Small intestine (tissue), 7 donors: ENCODE measurements at regions not wholly inside any gene's neighbourhood (a gene's known extent, or its start where the extent isn't known, plus 50 kb on each side); places are given as distances from the start of the nearest gene placed in this dataset.
"Not testable (repeated sequence)": the region's sequence is repeated elsewhere in the genome, so short reads cannot be mapped to it uniquely, and the experiment has no call there.

ENCODE experiments used
- DNase-seq, 2 donors: peaks; one replicate each; pipeline versions ENCODE4 v3.0.0 to v3.0.0-alpha.2; 2013
- FAIRE-seq: peaks from 2 replicates; lab custom pipeline; 2012; peaks lifted over from hg19 to GRCh38; lab: Jason Lieb, UNC
- H3K27ac ChIP-seq, 3 donors: one replicate each; pipeline ENCODE4 v1.5.1; 2013; ENCODE audit warnings: low read length in 2 of 3, mild to moderate bottlenecking in 2 of 3, control low read depth in 1 of 3, inconsistent platforms in 1 of 3, low read depth in 1 of 3, moderate library complexity in 1 of 3
- H3K27me3 ChIP-seq, 3 donors: one replicate each; pipeline ENCODE4 v1.6.1; 2013; ENCODE audit warnings: low read length in 3 of 3, inconsistent platforms in 1 of 3; ENCODE audit not compliant: control insufficient read depth in 3 of 3, insufficient read depth in 3 of 3
- H3K36me3 ChIP-seq, 3 donors: one replicate each; pipeline ENCODE4 v1.6.1; 2013; ENCODE audit warnings: low read length in 3 of 3, inconsistent platforms in 1 of 3, low read depth in 1 of 3, mild to moderate bottlenecking in 1 of 3, moderate library complexity in 1 of 3; ENCODE audit not compliant: control insufficient read depth in 3 of 3, insufficient read depth in 2 of 3
- H3K4me1 ChIP-seq, 3 donors: one replicate each; pipeline ENCODE4 v1.6.1; 2013; ENCODE audit warnings: low read length in 2 of 3, inconsistent platforms in 1 of 3, low read depth in 1 of 3, mild to moderate bottlenecking in 1 of 3, moderate library complexity in 1 of 3; ENCODE audit not compliant: control insufficient read depth in 3 of 3, insufficient read depth in 2 of 3
- H3K4me3 ChIP-seq, 3 donors: one replicate each; pipeline ENCODE4 v1.5.1; 2013; ENCODE audit warnings: low read length in 3 of 3, control low read depth in 1 of 3, inconsistent platforms in 1 of 3, low read depth in 1 of 3, mild to moderate bottlenecking in 1 of 3, moderate library complexity in 1 of 3
- H3K9me3 ChIP-seq, 2 donors: one replicate each; pipeline ENCODE4 v1.6.1; 2013; ENCODE audit warnings: low read depth in 1 of 2, low read length in 1 of 2; ENCODE audit not compliant: control insufficient read depth in 2 of 2, insufficient read depth in 1 of 2
- WGBS, 3 donors: extraction: QIAGEN DNeasy Blood & Tissue Kit; methylation state at CpG; one replicate each; pipeline ENCODE4 v1.1.7; 2013; 5-methylcytosine and 5-hydroxymethylcytosine counted together
- donor health status: healthy with polysubstance abuse.
- donor health status: control.
- donor health status: control.
- donor health status: Bipolar disorder and iron deficiency.
- donor health status: healthy.

GRCh38 chr22:48923165-48923865 lies 904.4 kb downstream of the BRD1 start:
- Histone ChIP-seq H3K4me3 (no peak overlapping the region), H3K27me3 (peaks cover 0 to 5% (median 0%) of the 10 kb centered on the region in 3 donors), H3K27ac (no peak overlapping the region), H3K36me3 (no peaks in the 10 kb centered on the region), H3K9me3 (no peaks in the 10 kb centered on the region), H3K4me1 (no peaks in the 10 kb centered on the region)
- DNase-seq (no peak), FAIRE-seq (no peak)
- 77 to 83% (median 83%) methylated on average over 14 of the region's 14 CpGs for WGBS, 3 donors

GRCh38 chr22:48921411-48921903 lies 906.2 kb downstream of the BRD1 start:
- Histone ChIP-seq H3K4me1 (no peaks in the 10 kb centered on the region), H3K36me3 (no peaks in the 10 kb centered on the region), H3K27me3 (peaks cover 0 to 2% (median 0%) of the 10 kb centered on the region in 3 donors), H3K4me3 (no peak overlapping the region), H3K27ac (no peak overlapping the region), H3K9me3 (no peaks in the 10 kb centered on the region)
- WGBS, 3 donors = 80 to 85% (median 81%) methylated on average over 13 of the region's 13 CpGs
- FAIRE-seq (no peak), DNase-seq (no peak)

DNA sequence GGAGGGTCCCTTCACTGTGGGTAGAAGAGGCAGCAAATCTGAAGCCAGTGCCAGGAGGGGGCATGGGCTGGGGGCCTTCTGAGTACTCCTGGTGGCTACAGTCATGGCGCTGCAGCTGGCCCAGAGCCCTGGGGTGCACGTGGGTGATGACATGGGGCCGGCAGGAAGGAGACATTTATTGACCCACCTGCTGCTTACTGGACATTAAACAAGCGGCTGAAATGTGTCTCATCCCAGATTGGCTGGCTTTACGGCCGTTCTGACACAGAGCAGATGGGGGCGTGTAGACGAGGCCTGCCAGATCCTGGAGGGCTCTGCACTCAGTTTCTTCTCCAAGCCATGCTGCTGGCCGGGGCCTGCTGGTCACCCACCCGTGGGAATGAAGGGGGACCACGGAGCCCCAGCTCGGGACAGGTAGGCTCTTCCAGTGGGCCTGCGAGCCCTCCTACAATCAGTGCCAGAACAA lies 906.9 kb downstream of the BRD1 start:
- FAIRE-seq (no peak), DNase-seq (no peak)
- Histone ChIP-seq H3K4me3 (no peak overlapping the region), H3K27ac (no peak overlapping the region), H3K9me3 (no peaks in the 10 kb centered on the region), H3K36me3 (no peaks in the 10 kb centered on the region), H3K4me1 (no peaks in the 10 kb centered on the region), H3K27me3 (peaks cover 0 to 2% (median 0%) of the 10 kb centered on the region in 3 donors)
- 50 to 57% (median 52%) methylated on average over 13 of the region's 13 CpGs for WGBS, 3 donors

DNA sequence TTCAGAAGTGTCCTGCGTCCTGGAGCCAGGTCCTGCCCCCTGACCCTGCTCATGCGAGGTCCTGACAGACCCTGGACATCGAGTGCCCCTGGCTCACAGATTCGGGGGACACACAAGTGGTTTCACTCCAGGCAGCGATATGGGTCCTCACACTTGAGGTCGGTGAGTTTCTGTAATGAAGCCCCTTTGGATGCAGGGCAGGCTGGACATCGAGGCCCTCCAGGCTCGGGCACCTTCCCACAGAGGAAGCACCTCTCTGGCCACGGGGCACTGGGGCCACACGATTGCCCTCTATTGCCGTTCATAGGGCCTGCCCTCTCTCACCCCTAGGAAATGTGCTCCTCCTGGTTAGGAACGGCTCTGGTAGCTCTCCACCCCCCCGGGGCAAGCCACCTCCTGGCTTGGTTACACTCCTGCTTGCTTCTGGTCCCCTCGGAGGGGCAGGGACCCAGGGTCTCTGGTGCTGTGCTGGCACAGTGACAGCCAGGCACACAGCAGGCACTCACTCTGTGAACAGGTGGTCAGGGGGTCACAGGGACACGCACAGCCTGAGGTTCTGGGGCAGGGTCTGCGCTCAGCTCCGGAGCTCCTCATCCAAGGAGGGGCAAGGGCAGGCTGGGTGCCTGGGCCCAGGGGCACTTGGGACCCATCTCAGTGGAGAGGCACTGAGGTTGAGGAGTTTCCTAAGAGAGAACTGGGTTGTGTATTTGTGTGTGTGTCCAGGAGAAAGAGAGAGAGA lies 907.7 kb downstream of the BRD1 start:
- Histone ChIP-seq H3K9me3 (no peaks in the 10 kb centered on the region), H3K4me1 (no peaks in the 10 kb centered on the region), H3K27me3 (peaks cover 0 to 2% (median 0%) of the 10 kb centered on the region in 3 donors), H3K36me3 (no peaks in the 10 kb centered on the region), H3K4me3 (no peak overlapping the region), H3K27ac (no peak overlapping the region)
- 74 to 79% (median 74%) methylated on average over 17 of the region's 17 CpGs for WGBS, 3 donors
- FAIRE-seq (no peak), DNase-seq (no peak)

DNA sequence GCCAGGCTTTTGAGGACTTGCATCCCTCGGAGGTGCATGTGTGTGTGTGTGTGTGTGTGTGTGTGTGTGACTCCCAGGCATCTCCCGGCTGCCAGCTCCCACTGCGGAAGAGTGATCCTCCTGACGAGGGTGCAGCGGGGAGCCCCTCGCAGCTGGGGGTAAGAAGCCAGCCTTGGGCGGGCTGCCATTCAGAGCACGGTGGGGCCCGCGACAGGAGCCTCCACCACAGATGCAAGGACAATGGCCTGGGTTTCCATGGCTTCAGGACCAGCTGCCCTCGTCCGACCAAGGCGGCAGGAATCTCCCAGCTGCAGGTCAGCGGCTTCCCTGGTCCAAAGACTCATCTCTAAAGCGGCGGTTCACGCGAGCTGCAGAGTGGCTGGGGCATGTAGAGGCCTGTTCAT lies 908.5 kb downstream of the BRD1 start:
- no peak overlapping the region for H3K4me3 ChIP-seq
- H3K4me1 ChIP-seq = no peaks in the 10 kb centered on the region
- no peaks in the 10 kb centered on the region for H3K36me3 ChIP-seq
- H3K27me3 ChIP-seq = peaks cover 0 to 2% (median 0%) of the 10 kb centered on the region in 3 donors
- no peak for FAIRE-seq
- no peak overlapping the region for H3K27ac ChIP-seq
- no peaks in the 10 kb centered on the region for H3K9me3 ChIP-seq
- no peak for DNase-seq
- 72 to 81% (median 79%) methylated on average over 18 of the region's 18 CpGs for WGBS, 3 donors

GRCh38 chr22:48918585-48919186 lies 909.0 kb downstream of the BRD1 start:
- Histone ChIP-seq H3K9me3 (no peaks in the 10 kb centered on the region), H3K27me3 (peaks cover 0 to 2% (median 0%) of the 10 kb centered on the region in 3 donors), H3K36me3 (no peaks in the 10 kb centered on the region), H3K4me3 (no peak overlapping the region), H3K4me1 (no peaks in the 10 kb centered on the region), H3K27ac (no peak overlapping the region)
- DNase-seq (no peak), FAIRE-seq (no peak)
- 45 to 52% (median 50%) methylated on average over 7 of the region's 7 CpGs for WGBS, 3 donors

DNA sequence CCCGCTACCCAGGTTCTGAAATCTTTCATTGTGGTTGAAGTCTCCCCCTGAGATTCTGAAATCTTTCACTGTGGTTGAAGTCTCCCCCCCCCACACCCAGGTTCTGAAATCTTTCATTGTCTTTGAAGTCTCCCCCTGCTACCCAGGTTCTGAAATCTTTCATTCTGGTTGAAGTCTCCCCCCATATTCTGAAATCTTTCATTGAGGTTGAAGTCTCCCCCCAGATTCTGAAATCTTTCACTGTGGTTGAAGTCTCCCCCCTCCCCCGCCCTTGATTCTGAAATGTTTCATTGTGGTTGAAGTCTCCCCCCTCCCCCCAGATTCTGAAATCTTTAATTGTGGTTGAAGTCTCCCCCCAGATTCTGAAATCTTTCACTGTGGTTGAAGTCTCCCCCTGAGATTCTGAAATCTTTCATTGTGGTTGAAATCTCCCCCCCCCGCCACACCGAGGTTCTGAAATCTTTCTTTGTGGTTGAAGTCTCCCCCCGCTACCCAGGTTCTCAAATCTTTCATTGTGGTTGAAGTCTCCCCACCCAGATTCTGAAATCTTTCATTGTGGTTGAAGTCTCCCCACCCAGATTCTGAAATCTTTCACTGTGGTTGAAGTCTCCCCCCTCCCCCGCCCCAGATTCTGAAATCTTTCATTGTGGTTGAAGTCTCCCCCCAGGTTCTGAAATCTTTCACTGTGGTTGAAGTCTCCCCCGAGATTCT lies 915.2 kb downstream of the BRD1 start:
- not testable (repeated sequence) for H3K36me3 ChIP-seq, H3K9me3 ChIP-seq, H3K27me3 ChIP-seq, H3K4me3 ChIP-seq, H3K27ac ChIP-seq, DNase-seq, FAIRE-seq, H3K4me1 ChIP-seq
- 61 to 80% (median 64%) methylated on average over 7 of the region's 7 CpGs for WGBS, 3 donors

- DNase-seq, H3K4me1 ChIP-seq, H3K27me3 ChIP-seq, H3K4me3 ChIP-seq, H3K27ac ChIP-seq, FAIRE-seq, H3K36me3 ChIP-seq, H3K9me3 ChIP-seq: not testable (repeated sequence)
- 65 to 85% (median 67%) methylated on average over 3 to 4 of the region's 5 CpGs for WGBS, 3 donors
These were observed 916.0 kb downstream of the BRD1 start for GRCh38 chr22:48911647-48912046.
